HEK293 (cell line): ENCODE measurements at regions not wholly inside any gene's neighbourhood (a gene's known extent, or its start where the extent isn't known, plus 50 kb on each side); places are given as distances from the start of the nearest gene placed in this dataset.

Experiments used
- CTCF ChIP-seq: fragments of 450-650 bp; formaldehyde crosslinking; IDR thresholded peaks from 2 replicates; pipeline ENCODE4 v1.5.1; 2016; ENCODE audit warnings: missing biosample characterization, missing genetic modification characterization
- PRDM1 ChIP-seq: fragments of 450-650 bp; formaldehyde crosslinking; IDR thresholded peaks from 2 replicates; pipeline ENCODE4; 2016; ENCODE audit warnings: missing biosample characterization, missing genetic modification characterization
- REST ChIP-seq: fragments of 450-650 bp; formaldehyde crosslinking; IDR thresholded peaks from 2 replicates; pipeline ENCODE4 v1.5.1; 2016; ENCODE audit warnings: missing biosample characterization, missing genetic modification characterization
- ZFP3 ChIP-seq: fragments of 450-650 bp; formaldehyde crosslinking; IDR thresholded peaks from 2 replicates; pipeline ENCODE4 v1.5.1; 2016; ENCODE audit warnings: low read depth, missing biosample characterization, missing genetic modification characterization
- ZNF274 ChIP-seq, 2 experiments: fragments of 200-500 bp in 1 of 2; fragments of 450-650 bp in 1 of 2; sonication (Bioruptor generic) in 1 of 2; formaldehyde crosslinking in 1 of 2; IDR thresholded peaks; 2 replicates each; pipeline versions ENCODE4 v1.5.1 to v1.6.1; 2014 to 2016; ENCODE audit warnings: borderline replicate concordance in 1 of 2, inconsistent platforms in 1 of 2, low read length in 1 of 2, missing biosample characterization in 1 of 2, missing genetic modification characterization in 1 of 2
- ZNF510 ChIP-seq: fragments of 450-650 bp; formaldehyde crosslinking; IDR thresholded peaks from 2 replicates; pipeline ENCODE4 v1.5.1; 2018; ENCODE audit warnings: mild to moderate bottlenecking, missing genetic modification characterization, missing biosample characterization; ENCODE audit not compliant: insufficient replicate concordance
- ZNF561 ChIP-seq: fragments of 450-650 bp; IDR thresholded peaks from 2 replicates; pipeline ENCODE4 v1.5.1; 2018; ENCODE audit warnings: missing biosample characterization, missing genetic modification characterization, borderline replicate concordance
- ZNF76 ChIP-seq: fragments of 450-650 bp; formaldehyde crosslinking; IDR thresholded peaks from 2 replicates; pipeline ENCODE4; 2016; ENCODE audit warnings: low read depth, missing biosample characterization, missing genetic modification characterization, borderline replicate concordance
- TF ChIP-seq, protein P1 (sequence below): fragments of 450-650 bp; formaldehyde crosslinking; IDR thresholded peaks from 2 replicates; pipeline ENCODE4 v1.5.1; 2016; ENCODE audit warnings: missing biosample characterization, missing genetic modification characterization
- TF ChIP-seq, protein P2 (sequence below): sonication (generic); formaldehyde crosslinking; IDR thresholded peaks from 2 replicates; pipeline ENCODE4 v1.8.1; 2022; ENCODE audit warnings: mild to moderate bottlenecking, moderate library complexity, missing genetic modification reagents

DNA sequence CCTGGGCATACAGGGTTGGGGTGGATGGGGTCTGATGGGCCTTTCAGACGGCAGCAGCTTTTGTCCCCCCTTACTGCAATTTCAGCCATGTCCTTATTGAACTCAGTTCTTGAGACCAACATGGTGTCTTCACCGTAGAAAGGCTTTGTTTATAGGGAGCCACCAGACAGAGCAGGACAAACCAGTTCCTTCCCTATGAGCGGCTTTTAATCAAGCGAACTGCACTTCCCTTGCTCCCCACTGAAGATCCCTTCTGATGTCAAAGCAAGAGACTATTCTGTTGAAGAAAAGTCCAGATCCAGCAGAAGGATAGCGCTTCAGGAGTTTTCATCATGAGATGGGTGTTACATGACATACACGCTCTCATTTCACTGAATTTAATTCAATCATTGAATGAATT is 100.4 kb downstream of the CD47 start:
- TF ChIP-seq ZNF510 (tag by site-specific recombination): no peak
- TF ChIP-seq CTCF (tag by site-specific recombination): no peak
- TF ChIP-seq PRDM1 (tag by site-specific recombination): no peak
- TF ChIP-seq, protein P1, sequence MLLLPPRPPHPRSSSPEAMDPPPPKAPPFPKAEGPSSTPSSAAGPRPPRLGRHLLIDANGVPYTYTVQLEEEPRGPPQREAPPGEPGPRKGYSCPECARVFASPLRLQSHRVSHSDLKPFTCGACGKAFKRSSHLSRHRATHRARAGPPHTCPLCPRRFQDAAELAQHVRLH (tag by site-specific recombination): no peak
- TF ChIP-seq ZNF274 (IDR thresholded peaks at IDR 0.05; ENCODE audit: low read length): no peak
- no peak for TF ChIP-seq ZNF274 (tag by site-specific recombination; IDR thresholded peaks at IDR 0.05; ENCODE audit: borderline replicate concordance)
- no peak for TF ChIP-seq ZNF561
- TF ChIP-seq REST (tag by site-specific recombination): no peak
- TF ChIP-seq ZFP3 (tag by site-specific recombination): no peak
- TF ChIP-seq, protein P2, sequence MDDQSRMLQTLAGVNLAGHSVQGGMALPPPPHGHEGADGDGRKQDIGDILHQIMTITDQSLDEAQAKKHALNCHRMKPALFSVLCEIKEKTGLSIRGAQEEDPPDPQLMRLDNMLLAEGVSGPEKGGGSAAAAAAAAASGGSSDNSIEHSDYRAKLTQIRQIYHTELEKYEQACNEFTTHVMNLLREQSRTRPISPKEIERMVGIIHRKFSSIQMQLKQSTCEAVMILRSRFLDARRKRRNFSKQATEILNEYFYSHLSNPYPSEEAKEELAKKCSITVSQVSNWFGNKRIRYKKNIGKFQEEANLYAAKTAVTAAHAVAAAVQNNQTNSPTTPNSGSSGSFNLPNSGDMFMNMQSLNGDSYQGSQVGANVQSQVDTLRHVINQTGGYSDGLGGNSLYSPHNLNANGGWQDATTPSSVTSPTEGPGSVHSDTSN (CRISPR knock-in tag): no peak
- TF ChIP-seq ZNF76 (tag by site-specific recombination): no peak
